K562 (cell line): ENCODE measurements at regions not wholly inside any gene's neighbourhood (a gene's known extent, or its start where the extent isn't known, plus 50 kb on each side); places are given as distances from the start of the nearest gene placed in this dataset.

ENCODE experiments used
- ATAC-seq: fragments of 200-7000 bp; cut with Tn5 transposase; 3 replicates; pipeline ENCODE4 v1.9.1; 2020; ENCODE audit warnings: moderate library complexity
- BruUV-seq: library from RNA; stranded (reverse); fragments of 400-500 nt; replicated peaks from 2 replicates; lab custom pipeline; 2021; lab: Mats Ljungman, UMichigan
- CTCF ChIA-PET: fragments of 300-600 bp; formaldehyde crosslinking; extraction: SDS; loops from one replicate; lab custom pipeline; 2021; ENCODE audit warnings: low intra/inter-chr PET ratio; lab: Yijun Ruan, JAX
- POLR2A ChIA-PET: fragments of 300-600, 350-650 bp; sonication (Branson Sonifier 250); formaldehyde crosslinking; extraction: SDS; loops from one replicate; lab custom pipeline; 2021; ENCODE audit warnings: antibody characterized with exemption, inconsistent platforms; lab: Yijun Ruan, JAX
- DNase-seq, 4 experiments: peaks; one replicate each; pipeline versions ENCODE4 v3.0.0 to v3.0.0-alpha.2; 2011 to 2018; ENCODE audit warnings: low spot score in 3 of 4, mixed read lengths in 3 of 4; ENCODE audit errors: extremely low read depth in 1 of 4
- FAIRE-seq: peaks from 2 replicates; lab custom pipeline; 2011; peaks lifted over from hg19 to GRCh38; lab: Jason Lieb, UNC
- H2AFZ ChIP-seq: 2 replicates; pipeline ENCODE4 v1.6.0; 2011; ENCODE audit warnings: low read depth, low read length, control low read depth, inconsistent platforms
- H3K27ac ChIP-seq: fragments of 200-600 bp; 3 replicates; pipeline ENCODE4 v1.8.0; 2011; ENCODE audit warnings: low read depth, mild to moderate bottlenecking, control low read depth, inconsistent platforms, low read length, moderate library complexity, mixed read lengths; ENCODE audit errors: extremely low read depth
- H3K27me3 ChIP-seq, 2 experiments: fragments of 300-600 bp in 1 of 2; 2 replicates in 1 of 2; 3 replicates in 1 of 2; pipeline versions ENCODE4 v1.6.0 to v1.8.0; 2011; ENCODE audit warnings: inconsistent platforms in 2 of 2, low read length in 2 of 2, mild to moderate bottlenecking in 1 of 2, mixed read lengths in 1 of 2, moderate library complexity in 1 of 2; ENCODE audit not compliant: control insufficient read depth in 2 of 2, insufficient read depth in 2 of 2
- H3K36me3 ChIP-seq: fragments of 300-600 bp; 3 replicates; pipeline ENCODE4 v1.8.0; 2011; ENCODE audit warnings: mild to moderate bottlenecking, low read length, inconsistent platforms; ENCODE audit not compliant: control insufficient read depth, insufficient read depth
- H3K4me1 ChIP-seq, 2 experiments: fragments of 200-600 bp in 1 of 2; replicated peaks in 1 of 2; 2 replicates in 1 of 2; 3 replicates in 1 of 2; pipeline versions ENCODE4 v1.5.1 to v1.8.0; 2011; ENCODE audit warnings: inconsistent platforms in 2 of 2, low read length in 2 of 2, mild to moderate bottlenecking in 1 of 2, mixed read lengths in 1 of 2, moderate library complexity in 1 of 2; ENCODE audit not compliant: control insufficient read depth in 2 of 2, insufficient read depth in 2 of 2
- H3K4me2 ChIP-seq: 2 replicates; pipeline ENCODE4 v1.6.1; 2011; ENCODE audit warnings: low read length, control low read depth, inconsistent platforms, mixed read lengths; ENCODE audit not compliant: insufficient read depth
- H3K4me3 ChIP-seq: fragments of 200-600 bp; sonication (generic), shearing (Covaris generic); 2 replicates; pipeline ENCODE4 v1.5.1; 2016; ENCODE audit warnings: control low read depth, inconsistent platforms
- H3K79me2 ChIP-seq: fragments of 200-600 bp; 3 replicates; pipeline ENCODE4 v1.8.0; 2011; ENCODE audit warnings: low read length, inconsistent platforms; ENCODE audit not compliant: control insufficient read depth, insufficient read depth
- H3K9ac ChIP-seq, 2 experiments: 2 replicates each; pipeline versions ENCODE4 v1.6.0 to v1.6.1; 2011; ENCODE audit warnings: low read depth in 2 of 2, low read length in 2 of 2, control low read depth in 1 of 2, inconsistent platforms in 1 of 2, mild to moderate bottlenecking in 1 of 2, mixed read lengths in 1 of 2; ENCODE audit not compliant: insufficient read depth in 1 of 2
- H3K9me1 ChIP-seq: one replicate; pipeline ENCODE4 v1.6.0; 2011; ENCODE audit warnings: inconsistent platforms, mild to moderate bottlenecking, low read length, moderate library complexity; ENCODE audit not compliant: control insufficient read depth, insufficient read depth
- H3K9me3 ChIP-seq: replicated peaks from 2 replicates; pipeline ENCODE4 v1.5.1; 2011; ENCODE audit warnings: low read depth, low read length, inconsistent platforms; ENCODE audit not compliant: control insufficient read depth, insufficient read depth
- H4K20me1 ChIP-seq: replicated peaks from 2 replicates; pipeline ENCODE4 v1.6.1; 2011; ENCODE audit warnings: low read length, inconsistent platforms, mixed read lengths; ENCODE audit not compliant: control insufficient read depth, insufficient read depth
- ATF1 ChIP-seq, 2 experiments: fragments of 450-650 bp in 1 of 2; IDR thresholded peaks; 2 replicates each; pipeline ENCODE4 v1.6.1; 2016; ENCODE audit warnings: missing compliant biosample characterization in 1 of 2, missing genetic modification characterization in 1 of 2
- MAFK ChIP-seq: IDR thresholded peaks from 2 replicates; pipeline ENCODE4 v1.6.1; 2011; ENCODE audit warnings: low read length, improper control_type of control experiment
- POLR3G ChIP-seq: IDR thresholded peaks from 2 replicates; pipeline ENCODE4 v1.6.1; 2011; ENCODE audit not compliant: insufficient read length, insufficient replicate concordance; ENCODE audit errors: extremely low read depth
- RFX5 ChIP-seq: IDR thresholded peaks from 2 replicates; pipeline ENCODE4 v1.6.1; 2011; ENCODE audit warnings: low read depth, mild to moderate bottlenecking, improper control_type of control experiment, low read length
- SMARCC2 ChIP-seq: fragments of 450-650 bp; IDR thresholded peaks from 2 replicates; pipeline ENCODE4 v1.6.1; 2017; ENCODE audit warnings: antibody characterized with exemption, moderate library complexity, mild to moderate bottlenecking, low read depth
- SOX6 ChIP-seq: fragments of 450-650 bp; IDR thresholded peaks from 2 replicates; pipeline ENCODE4 v1.6.1; 2014; ENCODE audit warnings: mild to moderate bottlenecking
- SRF ChIP-seq, 2 experiments: fragments of 250-450, 450-650 bp in 1 of 2; sonication (Bioruptor Pico) in 1 of 2; sonication (generic) in 1 of 2; formaldehyde crosslinking; IDR thresholded peaks; 2 replicates each; pipeline versions ENCODE4 v1.5.0 to v1.5.1; 2020 to 2022; ENCODE audit warnings: mild to moderate bottlenecking in 1 of 2, missing genetic modification reagents in 1 of 2
- SUPT5H ChIP-seq: fragments of 450-650 bp; IDR thresholded peaks from 2 replicates; pipeline ENCODE4 v1.6.1; 2016
- ZNF134 ChIP-seq: fragments of 250-450 bp; sonication (Bioruptor Pico); conservative IDR thresholded peaks from 2 replicates; pipeline ENCODE4 v1.4.0; 2020
- ZNF23 ChIP-seq: fragments of 250-450 bp; sonication (Bioruptor Pico); IDR thresholded peaks from 2 replicates; pipeline ENCODE4 v1.4.0; 2020; ENCODE audit warnings: mild to moderate bottlenecking
- WGBS: fragments of 100-300 bp; shearing (Covaris generic); methylation state at CpG from one replicate; pipeline ENCODE4 v1.1.6; 2016; ENCODE audit warnings: low coverage, mixed read lengths; ENCODE audit not compliant: insufficient coverage; ENCODE audit errors: missing lambda C conversion rate; 5-methylcytosine and 5-hydroxymethylcytosine counted together
- in situ Hi-C: fragments of 300-500 bp; cut with MboI; formaldehyde crosslinking; loops from 4 replicates; pipeline ENCODE4 v1.15.0; 2018; ENCODE audit warnings: inconsistent platforms, mixed read lengths
- intact Hi-C: fragments of 100-400 bp; cut with micrococcal nuclease; formaldehyde crosslinking; loops from 2 replicates; pipeline ENCODE4 v1.14.2; 2022

- Histone ChIP-seq H4K20me1 (no peaks in the 10 kb centered on the region), H3K9me1 (no peaks in the 10 kb centered on the region), H2AFZ (no peak overlapping the region), H3K9me3 (no peaks in the 10 kb centered on the region)
- 0% methylated on average over 2 of the region's 2 CpGs for WGBS
- no peak for FAIRE-seq
- CTCF ChIA-PET, result no interaction called here
- no peak for ATAC-seq
- no TSS peak for BruUV-seq
- no peak for DNase-seq
- no peak for TF ChIP-seq ZNF134 (CRISPR knock-in tag)
- TF ChIP-seq MAFK, result no peak
- TF ChIP-seq SMARCC2, result no peak
- TF ChIP-seq POLR3G, result no peak
- TF ChIP-seq SRF (CRISPR knock-in tag; IDR thresholded peaks at IDR 0.05), result no peak
- TF ChIP-seq RFX5, result no peak
- TF ChIP-seq ATF1 (CRISPR knock-in tag; IDR thresholded peaks at IDR 0.05), result no peak
- no peak for TF ChIP-seq ATF1 (tag; IDR thresholded peaks at IDR 0.05)
- TF ChIP-seq SOX6, result no peak
- no peak for TF ChIP-seq SUPT5H
- no peak for TF ChIP-seq ZNF23 (CRISPR knock-in tag)
- TF ChIP-seq, all 486 proteins: peak for 0
- intact Hi-C loops, result no loop called here
- POLR2A ChIA-PET, result no interaction called here
- no peak overlapping the region for H3K4me2 ChIP-seq
- no peak overlapping the region for H3K4me3 ChIP-seq
- H3K36me3 ChIP-seq, result no peaks in the 10 kb centered on the region
- H3K79me2 ChIP-seq, result no peaks in the 10 kb centered on the region
- no peaks in the 10 kb centered on the region for H3K4me1 ChIP-seq
- no peak overlapping the region for H3K9ac ChIP-seq
- no peak overlapping the region for H3K27ac ChIP-seq
- no peaks in the 10 kb centered on the region for H3K27me3 ChIP-seq
- in situ Hi-C loops, result no loop called here
Observed at GRCh38 chr1:98480271-98480670, 181.2 kb upstream of the SNX7 start.
